Transverse colon (tissue), 4 donors: ENCODE measurements at regions not wholly inside any gene's neighbourhood (a gene's known extent, or its start where the extent isn't known, plus 50 kb on each side); places are given as distances from the start of the nearest gene placed in this dataset.

Source experiments
- DNase-seq: peaks from one replicate; pipeline ENCODE4 v3.0.0-alpha.2; 2019
- H3K27ac ChIP-seq, 4 donors: fragments of 200-600 bp; sonication (generic); 2 replicates each; pipeline ENCODE4 v1.5.1; 2016 to 2018; ENCODE audit warnings: inconsistent platforms in 4 of 4
- H3K27me3 ChIP-seq: fragments of 200-600 bp; sonication (generic); 2 replicates; pipeline ENCODE4 v1.5.1; 2017; ENCODE audit warnings: inconsistent platforms
- H3K36me3 ChIP-seq, 4 donors: fragments of 200-600 bp; sonication (generic); 2 replicates each; pipeline ENCODE4 v1.5.1; 2017 to 2019; ENCODE audit warnings: inconsistent platforms in 4 of 4
- H3K4me1 ChIP-seq, 4 donors: fragments of 200-600 bp; sonication (generic); 2 replicates each; pipeline ENCODE4 v1.5.1; 2017 to 2020; ENCODE audit warnings: inconsistent platforms in 4 of 4
- H3K4me3 ChIP-seq, 4 donors: fragments of 200-600 bp; sonication (generic); 1 replicate in 1 of 4; 2 replicates in 3 of 4; pipeline versions ENCODE4 v1.5.1 to v1.6.1; 2017 to 2019; ENCODE audit warnings: inconsistent platforms in 4 of 4
- H3K9me3 ChIP-seq, 2 donors: fragments of 200-600 bp; sonication (generic); 2 replicates each; pipeline ENCODE4 v1.5.1; 2017 to 2019; ENCODE audit warnings: inconsistent platforms in 2 of 2
- CTCF ChIP-seq, 5 experiments: fragments of 200-600 bp in 3 of 5; fragments of 450-650 bp in 2 of 5; sonication (generic) in 3 of 5; IDR thresholded peaks; 1 replicate in 2 of 5; 2 replicates in 3 of 5; pipeline ENCODE4 v1.5.1; 2016 to 2017; ENCODE audit warnings: antibody characterized with exemption in 5 of 5, inconsistent platforms in 3 of 5, mild to moderate bottlenecking in 2 of 5, moderate library complexity in 1 of 5
- EP300 ChIP-seq: sonication (generic); formaldehyde crosslinking; IDR thresholded peaks from one replicate; pipeline ENCODE4 v1.6.1; 2017; ENCODE audit warnings: antibody characterized with exemption, low read depth
- POLR2A ChIP-seq: fragments of 450-650 bp; IDR thresholded peaks from one replicate; pipeline ENCODE4 v1.6.1; 2016; ENCODE audit warnings: antibody characterized with exemption, mild to moderate bottlenecking, moderate library complexity
- POLR2AphosphoS5 ChIP-seq, 3 donors: sonication (generic); formaldehyde crosslinking; IDR thresholded peaks; one replicate each; pipeline ENCODE4 v1.6.1; 2016; ENCODE audit warnings: antibody characterized with exemption in 3 of 3
- WGBS, 2 donors: methylation state at CpG; one replicate each; pipeline ENCODE4 v1.1.5; 2018; ENCODE audit warnings: low coverage in 1 of 2; 5-methylcytosine and 5-hydroxymethylcytosine counted together
- in situ Hi-C, 4 donors: fragments of 200-750 bp; cut with MboI; loops; one replicate each; pipeline versions ENCODE4 v1.15.0 to v1.15.1; 2017; ENCODE audit warnings: low sequenced_read_pairs in 3 of 4, low pct_ligation_motif_present in 1 of 4, low pct_unique_long_range_greater_than_20kb in 1 of 4
- intact Hi-C: fragments of 100-400 bp; cut with DNase I; formaldehyde crosslinking; loops from one replicate; pipeline ENCODE4 v1.15.1; 2023; ENCODE audit warnings: low total_unique reads

GRCh38 chr15:62257996-62258521 is 93.0 kb upstream of the C2CD4B start:
- in situ Hi-C loops (no loop called here), intact Hi-C loops (no loop called here)
- H3K27me3 ChIP-seq = no peaks in the 10 kb centered on the region
- H3K27ac ChIP-seq = no peak overlapping the region
- H3K36me3 ChIP-seq = no peaks in the 10 kb centered on the region
- peaks cover 16 to 19% of the 10 kb centered on the region in 2 donors for H3K9me3 ChIP-seq
- no peaks in the 10 kb centered on the region for H3K4me1 ChIP-seq
- TF ChIP-seq POLR2A (no peak), CTCF (IDR thresholded peaks at IDR 0.05) (no peak), POLR2AphosphoS5 (IDR thresholded peaks at IDR 0.05) (no peak), EP300 (no peak)
- WGBS, 2 donors = 80 to 87% methylated on average over 4 to 5 of the region's 5 CpGs
- DNase-seq = no peak
- H3K4me3 ChIP-seq = no peak overlapping the region

GRCh38 chr15:62262305-62262941 is 97.3 kb upstream of the C2CD4B start:
- no peaks in the 10 kb centered on the region for H3K36me3 ChIP-seq
- no peaks in the 10 kb centered on the region for H3K27me3 ChIP-seq
- H3K4me1 ChIP-seq = no peaks in the 10 kb centered on the region
- TF ChIP-seq POLR2A = no peak
- TF ChIP-seq POLR2AphosphoS5 (IDR thresholded peaks at IDR 0.05) = no peak
- no peak for TF ChIP-seq CTCF (IDR thresholded peaks at IDR 0.05)
- TF ChIP-seq EP300 = no peak
- intact Hi-C loops (no loop called here), in situ Hi-C loops (no loop called here)
- H3K27ac ChIP-seq = no peak overlapping the region
- 85% methylated on average over 6 to 7 of the region's 7 CpGs for WGBS, 2 donors
- peaks cover 20 to 22% of the 10 kb centered on the region in 2 donors for H3K9me3 ChIP-seq
- no peak overlapping the region for H3K4me3 ChIP-seq
- DNase-seq = no peak

- H3K27me3 ChIP-seq = no peaks in the 10 kb centered on the region
- intact Hi-C loops = no loop called here
- no peaks in the 10 kb centered on the region for H3K36me3 ChIP-seq
- in situ Hi-C loops = no loop called here
- no peak for DNase-seq
- H3K9me3 ChIP-seq = peaks cover 30 to 31% of the 10 kb centered on the region in 2 donors
- H3K4me3 ChIP-seq = no peak overlapping the region
- no peaks in the 10 kb centered on the region for H3K4me1 ChIP-seq
- TF ChIP-seq POLR2AphosphoS5 (IDR thresholded peaks at IDR 0.05) (no peak), CTCF (IDR thresholded peaks at IDR 0.05) (no peak), POLR2A (no peak), EP300 (no peak)
- no peak overlapping the region for H3K27ac ChIP-seq
These were observed 99.1 kb upstream of the C2CD4B start for GRCh38 chr15:62264196-62264595.

- Histone ChIP-seq H3K4me1 (no peaks in the 10 kb centered on the region), H3K4me3 (no peak overlapping the region), H3K27ac (no peak overlapping the region), H3K27me3 (no peaks in the 10 kb centered on the region), H3K36me3 (no peaks in the 10 kb centered on the region), H3K9me3 (peaks cover 28 to 33% of the 10 kb centered on the region in 2 donors)
- WGBS, 2 donors = 83 to 92% methylated on average over 4 to 5 of the region's 5 CpGs
- no peak for DNase-seq
- TF ChIP-seq EP300 (no peak), CTCF (IDR thresholded peaks at IDR 0.05) (no peak), POLR2AphosphoS5 (IDR thresholded peaks at IDR 0.05) (no peak), POLR2A (no peak)
- in situ Hi-C loops (no loop called here), intact Hi-C loops (no loop called here)
These were observed 104.4 kb upstream of the C2CD4B start for GRCh38 chr15:62269504-62269903.
